ENCODE measurements at regions not wholly inside any gene's neighbourhood (a gene's known extent, or its start where the extent isn't known, plus 50 kb on each side); places are given as distances from the start of the nearest gene placed in this dataset.

- H3K79me2 ChIP-seq (ENCODE audit: control insufficient read depth, insufficient read depth, low read length) = no peaks in the 10 kb centered on the region
- no peak overlapping the region for H3K4me3 Mint-ChIP-seq
- no peak overlapping the region for H3K4me2 ChIP-seq (replicated peaks; ENCODE audit: low read depth, low read length, poor library complexity, severe bottlenecking)
- H3K27ac ChIP-seq (ENCODE audit: low read length in 2 of 2) = no peak overlapping the region
- H2AFZ ChIP-seq (ENCODE audit: insufficient read depth, low read depth, low read length, poor library complexity, severe bottlenecking) = no peak overlapping the region
- H3K9me3 Mint-ChIP-seq (ENCODE audit: insufficient read depth) = no peaks in the 10 kb centered on the region
- H3K4me1 Mint-ChIP-seq = no peaks in the 10 kb centered on the region
- TF ChIP-seq, protein P1, sequence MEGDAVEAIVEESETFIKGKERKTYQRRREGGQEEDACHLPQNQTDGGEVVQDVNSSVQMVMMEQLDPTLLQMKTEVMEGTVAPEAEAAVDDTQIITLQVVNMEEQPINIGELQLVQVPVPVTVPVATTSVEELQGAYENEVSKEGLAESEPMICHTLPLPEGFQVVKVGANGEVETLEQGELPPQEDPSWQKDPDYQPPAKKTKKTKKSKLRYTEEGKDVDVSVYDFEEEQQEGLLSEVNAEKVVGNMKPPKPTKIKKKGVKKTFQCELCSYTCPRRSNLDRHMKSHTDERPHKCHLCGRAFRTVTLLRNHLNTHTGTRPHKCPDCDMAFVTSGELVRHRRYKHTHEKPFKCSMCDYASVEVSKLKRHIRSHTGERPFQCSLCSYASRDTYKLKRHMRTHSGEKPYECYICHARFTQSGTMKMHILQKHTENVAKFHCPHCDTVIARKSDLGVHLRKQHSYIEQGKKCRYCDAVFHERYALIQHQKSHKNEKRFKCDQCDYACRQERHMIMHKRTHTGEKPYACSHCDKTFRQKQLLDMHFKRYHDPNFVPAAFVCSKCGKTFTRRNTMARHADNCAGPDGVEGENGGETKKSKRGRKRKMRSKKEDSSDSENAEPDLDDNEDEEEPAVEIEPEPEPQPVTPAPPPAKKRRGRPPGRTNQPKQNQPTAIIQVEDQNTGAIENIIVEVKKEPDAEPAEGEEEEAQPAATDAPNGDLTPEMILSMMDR (IDR thresholded peaks at IDR 0.05) = no peak
- no peak for TF ChIP-seq EZH2 (IDR thresholded peaks at IDR 0.05; ENCODE audit: borderline replicate concordance, insufficient read depth, low read depth, low read length, poor library complexity, severe bottlenecking)
- no peak overlapping the region for H3K27ac Mint-ChIP-seq
- no peaks in the 10 kb centered on the region for H3K9me3 ChIP-seq (ENCODE audit: control extremely low read depth in 1 of 3, control insufficient read depth in 2 of 3, insufficient read depth in 1 of 3, low read length in 2 of 3)
- ChIA-PET POLR2A (no interaction called here), CTCF (no interaction called here)
- H3K27me3 Mint-ChIP-seq = peaks cover 27% of the 10 kb centered on the region
- no peaks in the 10 kb centered on the region for H3K4me1 ChIP-seq (ENCODE audit: control insufficient read depth in 2 of 2, insufficient read depth in 2 of 2, low read length in 2 of 2)
- ATAC-seq (ENCODE audit: low read depth) (no peak), DNase-seq (no peak)
- H3K4me3 ChIP-seq (ENCODE audit: control extremely low read depth in 1 of 5, extremely low read depth in 1 of 5, insufficient read depth in 1 of 5, low read depth in 2 of 5, low read length in 4 of 5) = no peak overlapping the region
- intact Hi-C loops (cut with micrococcal nuclease) = no loop called here
- H3K27me3 ChIP-seq (replicated peaks in 1 of 4; ENCODE audit: control extremely low read depth in 1 of 4, control insufficient read depth in 3 of 4, insufficient read depth in 4 of 4, low read length in 3 of 4) = peaks cover 0 to 5% (median 1%) of the 10 kb centered on the region in 4 experiments
- H3K9ac ChIP-seq (ENCODE audit: low read length) = no peak overlapping the region
- H4K20me1 ChIP-seq (ENCODE audit: control insufficient read depth, insufficient read depth, low read length, poor library complexity, severe bottlenecking) = no peaks in the 10 kb centered on the region
- no peaks in the 10 kb centered on the region for H3K36me3 ChIP-seq (replicated peaks in 1 of 2; ENCODE audit: control extremely low read depth in 1 of 2, control insufficient read depth in 1 of 2, extremely low read depth in 1 of 2, insufficient read depth in 2 of 2, low read length in 1 of 2)
Observed at GRCh38 chr15:62413786-62414185, 248.7 kb upstream of the C2CD4B start.

GRCh38 chr15:62415498-62415897 is 250.4 kb upstream of the C2CD4B start:
- no peak overlapping the region for H3K27ac Mint-ChIP-seq
- ATAC-seq (ENCODE audit: low read depth) (no peak), DNase-seq (no peak)
- Histone ChIP-seq H3K9me3 (ENCODE audit: control extremely low read depth in 1 of 3, control insufficient read depth in 2 of 3, insufficient read depth in 1 of 3, low read length in 2 of 3) (no peaks in the 10 kb centered on the region), H3K9ac (ENCODE audit: low read length) (no peak overlapping the region), H3K4me3 (ENCODE audit: control extremely low read depth in 1 of 5, extremely low read depth in 1 of 5, insufficient read depth in 1 of 5, low read depth in 2 of 5, low read length in 4 of 5) (no peak overlapping the region), H3K4me2 (replicated peaks; ENCODE audit: low read depth, low read length, poor library complexity, severe bottlenecking) (no peak overlapping the region), H2AFZ (ENCODE audit: insufficient read depth, low read depth, low read length, poor library complexity, severe bottlenecking) (no peak overlapping the region), H3K4me1 (ENCODE audit: control insufficient read depth in 2 of 2, insufficient read depth in 2 of 2, low read length in 2 of 2) (no peaks in the 10 kb centered on the region), H3K27me3 (replicated peaks in 1 of 4; ENCODE audit: control extremely low read depth in 1 of 4, control insufficient read depth in 3 of 4, insufficient read depth in 4 of 4, low read length in 3 of 4) (peaks cover 0 to 4% (median 1%) of the 10 kb centered on the region in 4 experiments), H3K36me3 (replicated peaks in 1 of 2; ENCODE audit: control extremely low read depth in 1 of 2, control insufficient read depth in 1 of 2, extremely low read depth in 1 of 2, insufficient read depth in 2 of 2, low read length in 1 of 2) (no peaks in the 10 kb centered on the region), H3K27ac (ENCODE audit: low read length in 2 of 2) (no peak overlapping the region), H3K79me2 (ENCODE audit: control insufficient read depth, insufficient read depth, low read length) (no peaks in the 10 kb centered on the region), H4K20me1 (ENCODE audit: control insufficient read depth, insufficient read depth, low read length, poor library complexity, severe bottlenecking) (no peaks in the 10 kb centered on the region)
- TF ChIP-seq, protein P1 (IDR thresholded peaks at IDR 0.05) = no peak
- no peak for TF ChIP-seq EZH2 (IDR thresholded peaks at IDR 0.05; ENCODE audit: borderline replicate concordance, insufficient read depth, low read depth, low read length, poor library complexity, severe bottlenecking)
- H3K9me3 Mint-ChIP-seq (ENCODE audit: insufficient read depth) = no peaks in the 10 kb centered on the region
- intact Hi-C loops (cut with micrococcal nuclease) = no loop called here
- ChIA-PET CTCF (no interaction called here), POLR2A (no interaction called here)
- WGBS (ENCODE audit: insufficient coverage) = 79% methylated on average over 5 of the region's 7 CpGs
- no peaks in the 10 kb centered on the region for H3K4me1 Mint-ChIP-seq
- H3K27me3 Mint-ChIP-seq = peaks cover 25% of the 10 kb centered on the region
- no peak overlapping the region for H3K4me3 Mint-ChIP-seq

Measured in B cell (primary cell).